ENCODE measurements at regions not wholly inside any gene's neighbourhood (a gene's known extent, or its start where the extent isn't known, plus 50 kb on each side); places are given as distances from the start of the nearest gene placed in this dataset.

DNA sequence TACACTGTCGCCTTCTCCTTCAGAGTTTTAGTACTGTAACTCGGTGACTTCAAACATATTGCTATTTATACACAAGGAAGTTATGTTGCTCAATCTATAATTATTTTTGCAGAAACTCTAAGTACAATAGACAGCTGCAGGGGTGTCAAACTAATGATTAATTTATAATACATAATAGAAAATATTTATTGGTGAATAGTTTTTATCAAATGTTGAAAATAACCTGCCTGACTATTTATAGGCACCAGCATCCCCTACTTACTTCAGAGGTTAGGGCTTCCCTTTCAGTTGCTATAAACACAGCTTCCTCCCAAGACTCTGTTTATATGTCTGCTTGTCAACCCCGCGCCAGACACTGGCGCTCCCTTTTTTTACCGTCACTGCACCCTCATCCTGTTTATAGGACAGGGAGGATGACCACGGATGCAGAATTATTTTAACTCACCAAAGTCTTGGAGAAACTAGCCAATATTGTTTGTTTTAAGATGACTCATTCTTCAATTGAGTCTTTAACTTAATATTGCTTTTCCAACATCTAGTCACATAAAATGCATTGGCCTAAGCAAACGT, 225.0 kb downstream of the ALDH8A1 start:
- POLR2A ChIA-PET (ENCODE audit: unreplicated experiment), result no interaction called here

DNA sequence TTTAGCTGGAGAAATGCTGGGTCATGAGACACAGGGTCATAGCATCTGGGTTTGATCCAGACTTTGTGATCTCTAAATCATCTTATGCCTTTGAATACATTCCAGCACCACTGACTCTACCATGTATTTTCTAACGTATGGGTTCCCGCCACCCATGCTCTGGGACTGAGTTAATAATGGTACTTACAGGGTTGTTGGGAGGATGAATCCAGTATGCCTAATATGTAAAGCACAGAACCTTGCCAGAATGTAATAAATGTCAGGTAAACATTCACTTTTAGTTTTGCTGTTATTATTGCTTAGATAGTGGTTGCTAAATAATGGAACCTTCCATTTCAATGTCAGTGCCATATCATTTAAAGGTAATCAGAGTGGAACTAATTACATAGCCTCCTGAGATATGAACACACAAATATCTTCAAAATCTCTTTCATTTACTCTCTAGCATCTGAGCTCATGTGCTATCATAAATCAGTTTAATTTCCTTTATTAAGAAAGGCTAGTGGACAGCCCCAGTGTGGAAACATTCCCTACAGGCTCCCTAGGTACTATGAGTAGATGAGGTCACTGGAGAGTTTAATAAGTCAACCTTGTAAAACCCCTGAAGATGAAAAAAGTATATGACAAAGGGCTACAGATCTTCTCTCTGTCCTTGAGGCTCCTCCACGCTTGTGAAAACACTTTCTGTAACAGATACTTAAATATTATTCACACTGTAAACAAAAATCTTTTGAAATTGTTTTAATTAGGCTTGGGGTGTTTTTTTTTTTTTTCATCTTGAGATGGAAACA, 226.6 kb downstream of the ALDH8A1 start:
- TF ChIP-seq CTCF (conservative IDR thresholded peaks at IDR 0.05) (no peak), EZH2 (IDR thresholded peaks at IDR 0.05; ENCODE audit: low read depth) (no peak)
- H4K20me1 ChIP-seq (ENCODE audit: insufficient read depth), result no peaks in the 10 kb centered on the region
- ChIA-PET CTCF (no interaction called here), POLR2A (ENCODE audit: unreplicated experiment) (no interaction called here)
- no peak overlapping the region for H2AFZ ChIP-seq
- no peaks in the 10 kb centered on the region for H3K36me3 ChIP-seq (ENCODE audit: low read depth)
- DNase-seq, result no peak
- no peaks in the 10 kb centered on the region for H3F3A ChIP-seq (ENCODE audit: insufficient read depth, low read depth)
- no peaks in the 10 kb centered on the region for H3K27me3 ChIP-seq (ENCODE audit: insufficient read depth, low read depth)
- no peak overlapping the region for H3K4me2 ChIP-seq
- intact Hi-C loops (cut with micrococcal nuclease; ENCODE audit: unreplicated experiment), result no loop called here
- no TSS peak for BruUV-seq (replicated peaks)
- no peaks in the 10 kb centered on the region; the same call in 1 of the 2 replicates for H3K9me2 ChIP-seq (ENCODE audit: insufficient read depth)
- no peaks in the 10 kb centered on the region for H3K79me2 ChIP-seq (ENCODE audit: low read depth)
- 0 out of 2 replicates have a peak, but pooled peaks cover 7% of the 10 kb centered on the region for H3K9me3 ChIP-seq (ENCODE audit: insufficient read depth, low read depth)
- H3K27ac ChIP-seq, result no peak overlapping the region
- H3K4me1 ChIP-seq (replicated peaks; ENCODE audit: insufficient read depth), result no peaks in the 10 kb centered on the region
- H3K4me3 ChIP-seq, result no peak overlapping the region

More for the DNA sequence above, 225.0 kb downstream of the ALDH8A1 start:
- Histone ChIP-seq H3F3A (ENCODE audit: insufficient read depth, low read depth) (no peaks in the 10 kb centered on the region), H3K4me1 (replicated peaks; ENCODE audit: insufficient read depth) (no peaks in the 10 kb centered on the region), H3K4me3 (no peak overlapping the region), H3K4me2 (no peak overlapping the region), H2AFZ (no peak overlapping the region), H3K9me2 (ENCODE audit: insufficient read depth) (no peaks in the 10 kb centered on the region; the same call in 1 of the 2 replicates), H3K36me3 (ENCODE audit: low read depth) (no peaks in the 10 kb centered on the region), H3K79me2 (ENCODE audit: low read depth) (no peaks in the 10 kb centered on the region), H3K27me3 (ENCODE audit: insufficient read depth, low read depth) (no peaks in the 10 kb centered on the region), H4K20me1 (ENCODE audit: insufficient read depth) (no peaks in the 10 kb centered on the region), H3K9me3 (ENCODE audit: insufficient read depth, low read depth) (0 out of 2 replicates have a peak, but pooled peaks cover 7% of the 10 kb centered on the region), H3K27ac (no peak overlapping the region)
- CTCF ChIA-PET, result no interaction called here
- no peak for DNase-seq
- intact Hi-C loops (cut with micrococcal nuclease; ENCODE audit: unreplicated experiment), result no loop called here
- no TSS peak for BruUV-seq (replicated peaks)
- TF ChIP-seq CTCF (conservative IDR thresholded peaks at IDR 0.05) (no peak), EZH2 (IDR thresholded peaks at IDR 0.05; ENCODE audit: low read depth) (no peak)

- POLR2A ChIA-PET (ENCODE audit: unreplicated experiment), result no interaction called here
- Histone ChIP-seq H2AFZ (no peak overlapping the region), H3K4me2 (no peak overlapping the region), H3K9me3 (ENCODE audit: insufficient read depth, low read depth) (0 out of 2 replicates have a peak, but pooled peaks cover 7% of the 10 kb centered on the region), H3K36me3 (ENCODE audit: low read depth) (no peaks in the 10 kb centered on the region), H3K9me2 (ENCODE audit: insufficient read depth) (no peaks in the 10 kb centered on the region; the same call in 1 of the 2 replicates), H3K27me3 (ENCODE audit: insufficient read depth, low read depth) (no peaks in the 10 kb centered on the region), H3K79me2 (ENCODE audit: low read depth) (no peaks in the 10 kb centered on the region), H3K4me3 (no peak overlapping the region), H3F3A (ENCODE audit: insufficient read depth, low read depth) (no peaks in the 10 kb centered on the region), H3K27ac (no peak overlapping the region), H4K20me1 (ENCODE audit: insufficient read depth) (no peaks in the 10 kb centered on the region), H3K4me1 (replicated peaks; ENCODE audit: insufficient read depth) (no peaks in the 10 kb centered on the region)
- CTCF ChIA-PET, result no interaction called here
- intact Hi-C loops (cut with micrococcal nuclease; ENCODE audit: unreplicated experiment), result no loop called here
- no peak for DNase-seq
- no peak for TF ChIP-seq CTCF (conservative IDR thresholded peaks at IDR 0.05)
- no TSS peak for BruUV-seq (replicated peaks)
Observed at GRCh38 chr6:134722200-134722870, 227.6 kb downstream of the ALDH8A1 start.
